ENCODE measurements at regions not wholly inside any gene's neighbourhood (a gene's known extent, or its start where the extent isn't known, plus 50 kb on each side); places are given as distances from the start of the nearest gene placed in this dataset.
"Not testable (repeated sequence)": the region's sequence is repeated elsewhere in the genome, so short reads cannot be mapped to it uniquely, and the experiment has no call there.

DNA sequence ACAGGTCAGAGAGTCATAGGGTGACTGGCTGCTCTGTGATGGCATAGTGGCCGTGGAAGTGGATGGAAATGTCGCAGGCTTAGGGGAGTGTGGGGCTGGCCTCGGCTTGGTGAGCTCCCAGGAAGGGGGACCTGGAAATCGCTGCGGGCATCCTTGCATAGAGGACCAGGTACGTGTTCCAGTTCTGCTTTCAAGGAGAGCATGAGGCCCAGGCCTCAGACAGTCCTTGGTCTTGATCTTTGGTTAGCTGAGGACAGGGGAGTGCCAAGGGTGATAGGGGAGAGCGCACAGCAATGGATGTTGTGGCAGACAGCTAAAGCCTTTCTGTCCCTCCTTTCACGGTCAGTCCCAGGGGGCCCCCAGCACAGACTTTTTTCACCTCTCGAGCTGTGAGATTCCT is 110.5 kb downstream of the SNRPN start:
- no peak for DNase-seq (ENCODE audit: low read depth, low spot score)
- in situ Hi-C loops (cut with HindIII; ENCODE audit: low pct_unique_long_range_greater_than_20kb, low sequenced_read_pairs): no loop called here

DNA sequence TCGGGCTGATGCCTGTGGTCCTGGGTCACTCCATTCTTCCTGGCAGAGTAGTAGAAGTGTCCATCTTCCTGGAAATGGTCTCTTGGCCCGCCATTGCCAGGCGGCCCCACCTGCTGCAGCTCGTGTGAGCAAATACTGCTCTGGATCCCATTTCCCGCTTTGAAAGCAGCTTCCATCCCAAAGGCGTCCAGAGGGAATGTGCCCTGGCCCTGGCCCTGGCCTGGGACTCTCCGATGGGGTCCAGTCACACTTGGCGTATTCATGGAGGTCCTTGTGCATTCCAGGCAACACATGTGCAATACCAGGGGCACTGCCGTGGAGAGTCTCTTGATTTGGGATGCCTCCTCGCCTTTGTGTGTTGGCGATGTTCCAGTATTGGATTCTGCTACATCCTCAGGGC is 111.1 kb downstream of the SNRPN start:
- in situ Hi-C loops (cut with HindIII; ENCODE audit: low pct_unique_long_range_greater_than_20kb, low sequenced_read_pairs): no loop called here
- DNase-seq (ENCODE audit: low read depth, low spot score): no peak

DNA sequence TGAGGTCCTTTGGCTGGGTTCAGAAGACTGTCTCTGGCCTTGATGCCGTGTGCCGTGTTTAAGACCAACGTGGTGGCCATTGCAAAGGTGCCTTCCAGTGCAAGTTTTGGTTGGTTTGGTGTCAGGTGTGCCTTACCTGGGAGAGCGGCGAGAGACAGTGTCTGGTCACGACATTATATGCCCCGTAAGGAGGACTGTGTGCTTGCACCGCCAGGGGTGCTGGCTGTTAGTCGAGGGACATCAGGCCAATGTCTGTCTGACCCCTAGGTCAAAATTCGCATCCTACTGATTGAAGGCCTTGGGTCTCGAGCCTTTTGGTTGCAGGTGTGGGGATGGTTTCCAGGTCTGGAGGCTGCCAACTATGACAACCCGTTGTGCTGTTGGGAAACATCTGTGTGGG is 111.9 kb downstream of the SNRPN start:
- in situ Hi-C loops (cut with HindIII; ENCODE audit: low pct_unique_long_range_greater_than_20kb, low sequenced_read_pairs): no loop called here
- DNase-seq (ENCODE audit: low read depth, low spot score): no peak

DNA sequence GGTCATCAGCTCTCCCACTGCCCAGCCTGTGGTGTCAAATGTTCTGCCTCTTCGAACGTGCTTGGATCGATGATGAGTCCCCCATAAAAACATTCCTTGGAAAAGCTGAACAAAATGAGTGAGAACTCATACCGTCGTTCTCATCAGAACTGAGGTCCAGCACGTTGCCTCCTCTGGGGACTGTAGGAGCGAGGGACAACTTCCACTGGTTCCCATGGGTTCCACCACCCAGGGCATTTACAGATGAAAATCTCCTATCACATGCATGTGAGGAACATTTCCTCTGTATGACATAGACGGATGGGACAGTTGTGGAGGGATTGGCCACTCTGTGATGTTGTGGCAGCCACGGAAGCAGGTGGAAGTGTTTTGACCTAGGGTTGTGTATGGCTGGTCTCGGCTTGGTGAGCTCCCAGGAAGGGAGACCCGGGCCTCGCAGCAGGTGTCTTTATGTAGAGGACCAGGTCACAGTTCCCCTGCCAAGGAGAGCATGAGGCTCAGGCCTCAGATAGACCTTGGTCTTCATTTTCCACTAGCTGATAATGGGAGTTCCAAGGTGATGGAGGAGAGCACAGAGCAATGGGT is 113.0 kb downstream of the SNRPN start:
- in situ Hi-C loops (cut with HindIII; ENCODE audit: low pct_unique_long_range_greater_than_20kb, low sequenced_read_pairs): no loop called here

DNA sequence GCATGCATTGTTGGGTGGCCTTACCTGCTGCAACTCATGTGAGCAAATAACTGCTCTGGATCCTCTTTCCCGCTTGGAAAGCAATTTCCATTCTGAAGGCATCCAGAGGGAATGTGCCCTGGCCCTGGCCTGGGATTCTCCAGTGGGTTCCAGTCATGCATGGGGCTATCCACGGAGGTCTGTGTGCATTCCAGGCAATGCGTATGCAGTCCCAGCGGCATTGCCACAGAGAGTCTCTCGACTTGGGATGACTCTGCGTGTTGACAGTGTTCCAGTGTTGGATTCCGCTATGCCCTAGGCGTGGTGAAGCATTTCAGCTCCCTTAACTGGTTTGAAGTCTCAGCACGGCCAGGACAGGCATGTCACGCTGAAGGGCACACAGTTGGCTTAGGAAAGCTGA is 113.9 kb downstream of the SNRPN start:
- no peak for DNase-seq (ENCODE audit: low read depth, low spot score)
- in situ Hi-C loops (cut with HindIII; ENCODE audit: low pct_unique_long_range_greater_than_20kb, low sequenced_read_pairs): no loop called here

More for the DNA sequence above, 113.0 kb downstream of the SNRPN start:
- DNase-seq (ENCODE audit: low read depth, low spot score): no peak

DNA sequence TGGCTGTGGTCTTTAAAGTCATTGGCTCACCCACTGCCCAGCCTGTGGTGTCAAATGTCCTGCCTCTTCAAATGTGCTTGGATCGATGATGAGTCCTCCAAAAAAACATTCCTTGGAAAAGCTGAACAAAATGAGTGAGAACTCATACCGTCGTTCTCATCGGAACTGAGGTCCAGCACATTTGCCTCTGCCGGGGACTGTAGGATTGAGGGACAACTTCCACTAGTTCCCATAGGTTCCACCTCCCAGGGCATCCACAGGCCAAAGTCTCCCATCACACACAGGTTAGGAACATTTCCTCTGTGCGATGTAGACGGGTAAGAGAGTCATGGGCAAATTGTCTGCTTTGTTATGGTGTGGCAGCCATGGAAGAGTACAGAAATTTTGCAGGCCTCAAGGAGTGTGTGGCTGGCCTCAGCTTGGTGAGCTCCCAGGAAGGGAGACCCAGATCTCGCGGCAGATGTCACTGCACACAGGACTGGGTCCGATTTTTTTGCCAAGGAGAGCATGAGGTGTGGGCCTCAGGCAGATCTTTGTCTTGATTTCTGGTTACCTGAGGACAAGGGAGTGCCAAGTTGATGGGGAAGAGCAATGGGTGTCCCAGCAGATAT is 115.7 kb downstream of the SNRPN start:
- no peak for DNase-seq (ENCODE audit: low read depth, low spot score)
- in situ Hi-C loops (cut with HindIII; ENCODE audit: low pct_unique_long_range_greater_than_20kb, low sequenced_read_pairs): no loop called here

DNA sequence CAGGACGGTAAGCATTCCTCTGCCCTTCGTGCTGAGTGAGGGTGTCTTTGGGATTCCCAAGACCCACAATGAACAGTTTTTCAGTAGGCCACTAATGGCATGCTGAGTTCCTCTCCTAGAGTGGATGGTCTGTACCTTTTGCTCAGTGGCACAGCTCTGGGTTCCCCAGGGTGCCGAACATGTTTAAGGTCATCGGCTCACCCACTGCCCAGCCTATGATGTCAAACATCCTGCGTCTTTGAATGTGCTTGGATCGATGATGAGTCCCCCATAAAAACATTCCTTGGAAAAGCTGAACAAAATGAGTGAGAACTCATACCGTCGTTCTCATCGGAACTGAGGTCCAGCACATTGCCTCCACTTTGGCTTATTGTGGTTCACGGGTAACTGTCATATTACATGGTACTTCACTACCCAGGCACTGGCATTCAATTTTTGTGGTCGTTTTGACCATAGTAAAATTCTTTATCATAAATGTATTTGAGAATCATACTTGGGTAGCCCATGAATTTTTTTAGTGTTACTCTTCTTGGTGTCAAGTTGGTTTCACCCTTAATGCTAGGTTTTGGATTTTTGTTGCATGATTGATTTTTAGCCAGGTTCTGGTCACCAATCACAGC is 118.2 kb downstream of the SNRPN start:
- no peak for DNase-seq (ENCODE audit: low read depth, low spot score)
- in situ Hi-C loops (cut with HindIII; ENCODE audit: low pct_unique_long_range_greater_than_20kb, low sequenced_read_pairs): no loop called here

DNA sequence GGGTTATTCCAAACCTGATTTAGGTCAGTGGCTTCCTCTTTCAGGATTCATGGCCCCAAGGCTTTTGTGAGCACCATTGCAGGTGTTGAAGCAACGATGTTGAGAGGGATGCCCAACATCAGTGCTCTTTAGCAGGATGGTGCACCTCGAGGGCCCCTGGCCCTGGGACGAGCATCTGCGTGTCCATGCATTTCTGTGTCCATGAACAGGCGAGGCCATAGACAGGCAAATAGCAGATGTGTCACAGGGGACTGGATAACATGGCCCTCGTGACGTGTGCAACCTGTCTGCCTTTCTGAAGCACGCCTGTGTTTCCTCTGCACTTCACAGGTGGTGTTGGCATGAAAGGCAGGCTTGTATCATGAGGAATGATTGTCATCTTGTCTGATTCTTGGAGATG is 132.3 kb downstream of the SNRPN start:
- in situ Hi-C loops (cut with HindIII; ENCODE audit: low pct_unique_long_range_greater_than_20kb, low sequenced_read_pairs): no loop called here
- no peak for DNase-seq (ENCODE audit: low read depth, low spot score)

DNA sequence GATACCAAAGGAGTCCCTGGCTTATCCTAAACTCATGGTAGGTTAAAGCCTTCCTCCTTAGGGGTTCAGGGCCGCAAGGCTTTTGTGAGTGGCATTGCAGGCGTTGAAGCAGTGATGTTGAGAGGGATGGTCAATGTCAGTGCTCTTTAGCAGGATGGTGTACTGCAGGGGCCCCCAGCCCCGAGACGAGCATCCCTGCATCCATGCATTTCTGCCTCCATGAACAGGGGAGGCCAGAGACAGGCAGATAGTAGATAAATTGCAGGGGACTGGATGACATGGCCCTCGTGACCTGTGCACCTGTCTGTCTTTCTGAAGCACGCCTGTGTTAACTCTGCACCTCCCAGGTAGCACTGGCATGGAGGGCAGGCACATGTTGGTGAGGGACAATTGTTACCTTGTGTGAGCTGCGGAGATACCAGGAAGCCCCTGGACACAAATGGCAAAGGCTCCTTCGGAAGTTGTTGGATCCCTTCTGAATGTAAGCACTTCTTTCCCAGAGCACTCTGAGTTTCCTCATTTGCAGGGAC is 133.5 kb downstream of the SNRPN start:
- in situ Hi-C loops (cut with HindIII; ENCODE audit: low pct_unique_long_range_greater_than_20kb, low sequenced_read_pairs): no loop called here

DNA sequence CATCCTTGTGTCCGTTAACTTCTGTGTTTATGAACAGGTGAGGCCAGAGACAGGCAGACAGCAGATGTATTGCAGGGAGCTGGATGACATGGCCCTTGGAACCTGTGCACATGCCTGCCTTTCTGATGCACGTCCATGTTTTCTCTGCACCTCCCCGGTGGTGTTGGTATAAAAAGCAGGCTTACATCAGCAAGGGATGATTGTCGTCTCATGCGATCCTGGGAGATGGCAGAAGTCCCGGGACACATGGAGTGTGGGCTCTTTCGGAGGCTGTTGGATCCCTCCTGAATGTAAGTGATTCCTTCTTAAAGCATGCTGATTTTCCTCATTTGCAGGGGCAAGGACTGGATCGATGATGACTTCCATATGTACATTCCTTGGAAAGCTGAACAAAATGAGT is 134.8 kb downstream of the SNRPN start:
- in situ Hi-C loops (cut with HindIII; ENCODE audit: low pct_unique_long_range_greater_than_20kb, low sequenced_read_pairs): no loop called here
- DNase-seq (ENCODE audit: low read depth, low spot score): no peak

More for the DNA sequence above, 133.5 kb downstream of the SNRPN start:
- DNase-seq (ENCODE audit: low read depth, low spot score): no peak

DNA sequence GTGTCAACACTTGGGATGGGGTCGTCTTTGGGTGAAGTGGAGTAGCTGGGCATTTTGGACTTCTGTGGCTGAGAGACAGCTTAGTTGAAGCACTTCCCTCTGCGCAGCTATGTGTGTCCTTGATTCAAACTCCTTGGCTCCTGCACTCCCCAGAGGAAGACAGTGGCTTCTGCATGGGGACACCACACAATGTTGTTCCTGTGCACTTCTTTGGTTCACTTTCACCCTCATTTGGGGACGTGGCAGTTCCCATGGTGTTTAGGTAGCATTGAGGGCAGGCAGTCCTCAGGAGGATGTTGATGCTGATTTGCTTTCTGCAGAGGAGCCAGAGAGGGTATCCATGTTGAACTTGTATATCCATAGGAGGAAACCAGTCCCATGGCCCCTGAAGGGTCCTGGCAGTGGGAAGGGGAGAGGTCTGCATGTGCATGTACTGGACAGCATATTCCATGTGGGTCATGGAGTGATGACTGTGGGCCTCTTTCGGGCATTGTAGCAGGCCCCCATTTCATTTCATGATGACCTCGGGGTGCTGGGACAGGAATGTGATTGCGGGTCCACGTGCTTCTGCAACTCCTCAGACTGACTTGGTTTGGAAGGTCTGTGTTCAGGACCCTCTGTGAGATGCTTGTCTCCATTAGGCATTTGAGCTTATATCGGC is 135.4 kb downstream of the SNRPN start:
- in situ Hi-C loops (cut with HindIII; ENCODE audit: low pct_unique_long_range_greater_than_20kb, low sequenced_read_pairs): no loop called here
- DNase-seq (ENCODE audit: low read depth, low spot score): no peak

DNA sequence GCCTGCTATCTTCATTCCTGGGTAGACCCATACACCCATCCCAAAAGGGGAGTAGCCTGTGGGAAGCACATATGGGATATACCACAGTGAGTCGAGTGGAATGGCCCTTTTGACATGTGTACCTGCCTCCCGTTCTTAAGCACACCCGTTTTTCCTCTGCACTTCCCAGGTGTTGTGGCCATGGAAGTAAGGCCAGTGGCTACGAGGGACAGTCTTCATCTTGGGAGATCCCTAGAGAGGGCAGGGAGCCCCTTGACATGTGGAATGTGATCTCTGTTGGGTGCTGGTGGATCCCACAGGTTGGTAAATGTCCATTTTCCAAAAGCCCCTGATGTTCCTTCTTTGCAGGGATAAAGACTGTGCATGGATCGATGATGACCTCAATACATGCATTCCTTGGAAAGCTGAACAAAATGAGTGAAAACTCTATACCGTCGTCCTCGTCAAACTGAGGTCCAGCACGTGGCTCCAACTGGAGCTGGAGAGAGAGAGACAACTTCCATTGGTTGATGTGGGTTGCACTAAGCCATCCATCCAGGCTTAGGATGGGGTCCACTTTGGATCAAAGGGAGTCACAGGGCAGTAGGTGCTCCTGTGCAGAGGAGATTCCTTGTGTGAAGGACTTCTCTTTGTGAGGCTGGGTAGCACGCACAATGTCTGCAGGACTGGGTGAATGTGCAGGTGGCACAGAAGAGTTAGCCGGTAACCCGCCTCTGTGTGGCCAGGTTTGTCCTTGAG is 136.8 kb downstream of the SNRPN start:
- in situ Hi-C loops (cut with HindIII; ENCODE audit: low pct_unique_long_range_greater_than_20kb, low sequenced_read_pairs): no loop called here
- no peak for DNase-seq (ENCODE audit: low read depth, low spot score)

DNA sequence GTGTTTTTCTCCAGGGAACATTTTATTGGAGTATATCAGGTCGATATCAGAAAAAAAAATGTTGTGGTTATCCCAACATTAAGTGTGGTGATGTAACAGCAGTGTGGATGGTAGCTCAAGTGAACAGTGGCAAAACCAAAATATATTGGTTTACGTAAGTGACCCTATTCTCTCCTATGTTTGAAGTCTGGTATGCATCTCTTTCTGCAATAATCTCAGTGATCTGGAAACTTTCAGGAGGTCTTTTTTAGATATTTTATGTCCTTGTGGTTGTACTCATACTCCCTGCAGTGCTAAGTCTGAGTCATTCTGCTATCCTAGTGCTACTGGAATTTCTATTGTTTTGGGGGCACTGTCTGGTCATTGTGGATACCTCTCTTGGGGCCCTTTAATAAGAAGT is 137.9 kb downstream of the SNRPN start:
- in situ Hi-C loops (cut with HindIII; ENCODE audit: low pct_unique_long_range_greater_than_20kb, low sequenced_read_pairs): no loop called here
- no peak for DNase-seq (ENCODE audit: low read depth, low spot score)

DNA sequence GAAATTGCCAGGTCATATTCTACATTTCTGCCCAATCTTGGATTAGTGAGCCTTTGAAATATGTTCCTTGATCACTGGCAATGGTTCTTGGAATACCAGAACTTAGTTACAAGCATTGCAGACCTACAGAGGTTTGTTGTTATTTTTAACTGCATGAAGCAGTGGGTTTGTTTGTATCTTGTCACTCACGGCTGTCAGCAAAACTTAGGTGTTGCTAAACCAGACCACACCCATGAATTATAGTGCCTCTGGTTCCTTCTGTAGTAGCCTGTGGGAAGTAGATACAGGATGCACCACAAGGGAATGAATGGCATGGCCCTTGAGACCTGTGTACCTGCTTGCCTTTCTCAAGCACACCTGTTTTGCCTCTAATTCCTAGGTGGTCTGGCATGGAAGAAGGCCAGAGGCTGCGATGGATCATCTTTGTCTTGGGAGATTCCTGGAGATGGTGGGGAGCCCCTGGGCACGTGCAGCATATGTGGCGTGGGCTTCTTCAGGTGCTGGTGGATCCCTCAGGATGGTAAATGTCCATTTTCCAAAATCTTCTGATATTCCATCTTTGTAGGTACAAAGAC is 138.8 kb downstream of the SNRPN start:
- in situ Hi-C loops (cut with HindIII; ENCODE audit: low pct_unique_long_range_greater_than_20kb, low sequenced_read_pairs): no loop called here
- DNase-seq (ENCODE audit: low read depth, low spot score): no peak

DNA sequence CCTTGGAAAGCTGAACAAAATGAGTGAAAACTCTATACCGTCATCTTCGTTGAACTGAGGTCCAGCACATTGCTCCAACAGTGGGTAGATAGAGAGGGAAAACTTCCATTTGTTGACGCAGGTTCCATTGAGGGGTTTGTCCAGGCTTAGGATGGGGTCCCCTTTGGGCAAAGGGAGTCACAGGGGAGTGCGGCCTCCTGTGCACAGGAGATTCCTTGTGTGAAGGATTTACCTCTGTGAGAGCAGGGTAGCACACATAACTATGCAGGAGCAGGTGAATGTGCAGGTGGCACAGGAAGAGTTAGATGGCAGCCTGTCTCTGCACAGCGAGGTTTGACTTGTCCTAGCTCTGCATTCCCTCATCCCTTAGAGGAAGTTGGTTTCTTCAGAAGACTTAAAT is 139.3 kb downstream of the SNRPN start:
- in situ Hi-C loops (cut with HindIII; ENCODE audit: low pct_unique_long_range_greater_than_20kb, low sequenced_read_pairs): no loop called here
- no peak for DNase-seq (ENCODE audit: low read depth, low spot score)

DNA sequence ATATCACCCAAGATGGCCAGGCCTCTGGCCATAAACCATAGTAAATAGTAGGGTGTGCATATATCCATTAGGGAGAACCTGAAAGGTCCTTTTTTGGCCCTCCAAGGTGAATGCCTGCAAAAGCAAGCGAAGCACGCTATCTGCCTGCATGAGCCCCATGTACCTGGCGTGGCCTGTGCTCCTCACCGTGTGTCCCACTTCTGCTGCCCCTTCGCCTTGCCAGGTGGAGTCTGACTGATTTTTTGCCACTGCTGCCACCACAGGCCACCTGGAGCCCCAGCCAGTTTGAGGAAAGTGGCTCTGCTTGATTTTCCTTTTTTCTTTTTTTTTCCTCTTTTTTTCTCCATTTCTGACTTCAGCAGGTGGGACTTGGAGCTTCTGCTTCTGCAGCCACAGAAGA is 139.7 kb downstream of the SNRPN start:
- in situ Hi-C loops (cut with HindIII; ENCODE audit: low pct_unique_long_range_greater_than_20kb, low sequenced_read_pairs): no loop called here

DNA sequence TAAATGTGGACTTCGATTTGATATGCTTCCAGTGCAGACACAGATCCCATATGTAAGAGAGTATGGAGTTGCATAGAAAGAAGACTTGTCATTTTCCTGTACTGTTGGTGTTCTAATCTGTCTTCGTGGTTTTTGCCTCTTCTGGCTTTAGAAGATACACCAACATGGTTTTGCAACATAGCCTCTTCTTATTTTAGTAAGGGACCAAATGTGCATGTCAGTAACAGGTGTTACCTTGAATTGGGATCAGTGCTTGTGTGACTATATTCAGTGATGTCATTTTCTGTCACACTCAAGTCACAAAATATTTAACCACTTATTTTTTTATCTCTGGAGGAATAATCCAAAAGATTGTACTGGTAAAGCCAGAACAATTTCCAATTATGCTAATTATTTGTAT is 140.4 kb downstream of the SNRPN start:
- in situ Hi-C loops (cut with HindIII; ENCODE audit: low pct_unique_long_range_greater_than_20kb, low sequenced_read_pairs): no loop called here
- no peak for DNase-seq (ENCODE audit: low read depth, low spot score)

More for the DNA sequence above, 139.7 kb downstream of the SNRPN start:
- no peak for DNase-seq (ENCODE audit: low read depth, low spot score)

DNA sequence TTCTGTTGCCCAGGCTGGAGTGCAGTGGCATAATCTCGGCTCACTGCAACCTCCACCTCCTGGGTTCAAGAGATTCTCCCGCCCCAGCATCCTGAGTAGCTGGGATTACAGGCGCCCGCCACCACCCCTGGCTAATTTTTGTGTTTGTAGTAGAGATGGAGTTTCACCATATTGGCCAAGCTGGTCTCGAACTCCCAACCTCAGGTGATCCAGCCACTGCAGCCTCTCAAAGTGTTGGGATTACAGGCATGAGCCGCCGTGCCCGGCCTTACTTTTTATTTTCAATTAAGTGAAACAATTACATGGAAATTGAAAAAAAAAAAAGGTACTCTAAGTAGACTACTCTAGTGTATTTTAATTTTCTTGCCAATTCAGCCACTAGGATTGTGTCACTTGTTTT is 145.2 kb downstream of the SNRPN start:
- DNase-seq (ENCODE audit: low read depth, low spot score); in situ Hi-C loops (cut with HindIII; ENCODE audit: low pct_unique_long_range_greater_than_20kb, low sequenced_read_pairs): not testable (repeated sequence)
